H1 (cell line): ENCODE measurements at regions not wholly inside any gene's neighbourhood (a gene's known extent, or its start where the extent isn't known, plus 50 kb on each side); places are given as distances from the start of the nearest gene placed in this dataset.

Experiments
- CTCF ChIA-PET: fragments of 300-600 bp; sonication (Branson Sonifier 250); formaldehyde crosslinking; loops from one replicate; lab custom pipeline; 2021; ENCODE audit not compliant: partially characterized antibody; lab: Charles Lee
- POLR2A ChIA-PET: fragments of 300-600 bp; sonication (Branson Sonifier 250); formaldehyde crosslinking; loops from one replicate; lab custom pipeline; 2021; ENCODE audit warnings: inconsistent platforms; ENCODE audit not compliant: partially characterized antibody; lab: Charles Lee
- DNase-seq, 2 experiments: peaks; one replicate each; pipeline versions ENCODE4 v3.0.0 to v3.0.0-alpha.2; 2010 to 2022; ENCODE audit warnings: low spot score in 2 of 2, low read depth in 1 of 2, mixed read lengths in 1 of 2
- FAIRE-seq: peaks from 2 replicates; lab custom pipeline; 2011; peaks lifted over from hg19 to GRCh38; lab: Jason Lieb, UNC
- H2AFZ ChIP-seq: 2 replicates; pipeline ENCODE4 v1.8.1; 2012; ENCODE audit warnings: low read length, inconsistent platforms
- H2AK5ac ChIP-seq: 2 replicates; pipeline ENCODE4 v1.6.1; 2013; ENCODE audit warnings: low read depth, low read length
- H2BK120ac ChIP-seq: replicated peaks from 2 replicates; pipeline ENCODE3; 2013; ENCODE audit warnings: low read depth, low read length, inconsistent platforms
- H2BK12ac ChIP-seq: 2 replicates; pipeline ENCODE4 v1.6.1; 2013; ENCODE audit warnings: low read depth, low read length
- H2BK15ac ChIP-seq: 2 replicates; pipeline ENCODE4 v1.6.1; 2013; ENCODE audit warnings: low read length
- H2BK20ac ChIP-seq: 2 replicates; pipeline ENCODE4 v1.6.1; 2013; ENCODE audit warnings: low read length
- H2BK5ac ChIP-seq: 2 replicates; pipeline ENCODE4 v1.6.1; 2013; ENCODE audit warnings: low read depth, low read length
- H3K14ac ChIP-seq: 2 replicates; pipeline ENCODE4 v1.6.1; 2013; ENCODE audit warnings: inconsistent platforms; ENCODE audit not compliant: insufficient read length
- H3K18ac ChIP-seq: 2 replicates; pipeline ENCODE4 v1.6.1; 2013; ENCODE audit warnings: low read length; ENCODE audit errors: extremely low read depth
- H3K23ac ChIP-seq: 2 replicates; pipeline ENCODE4 v1.6.1; 2013; ENCODE audit warnings: inconsistent platforms; ENCODE audit not compliant: insufficient read length
- H3K23me2 ChIP-seq: 2 replicates; pipeline ENCODE4 v1.6.1; 2013; ENCODE audit warnings: low read depth, low read length
- H3K27ac ChIP-seq: 2 replicates; pipeline ENCODE4 v1.6.1; 2011; ENCODE audit warnings: low read depth, low read length, inconsistent platforms
- H3K27me3 ChIP-seq, 4 experiments: replicated peaks in 1 of 4; 1 replicate in 1 of 4; 2 replicates in 3 of 4; pipeline versions ENCODE4 v1.6.1 to v1.8.1; 2011 to 2013; ENCODE audit warnings: low read length in 3 of 4, mild to moderate bottlenecking in 3 of 4, inconsistent platforms in 2 of 4, mixed read lengths in 2 of 4, moderate library complexity in 1 of 4; ENCODE audit not compliant: control insufficient read depth in 3 of 4, insufficient read depth in 3 of 4; ENCODE audit errors: extremely low read depth in 1 of 4
- H3K36me3 ChIP-seq, 4 experiments: 2 replicates each; pipeline versions ENCODE4 v1.6.1 to v1.8.1; 2011 to 2013; ENCODE audit warnings: mild to moderate bottlenecking in 4 of 4, low read length in 3 of 4, moderate library complexity in 2 of 4, control low read depth in 1 of 4, inconsistent platforms in 1 of 4; ENCODE audit not compliant: insufficient read depth in 4 of 4, control insufficient read depth in 2 of 4
- H3K4ac ChIP-seq: replicated peaks from 2 replicates; pipeline ENCODE3; 2013; ENCODE audit warnings: low read length, low read depth, mixed read lengths, inconsistent platforms; ENCODE audit not compliant: insufficient read length
- H3K4me1 ChIP-seq, 4 experiments: replicated peaks in 1 of 4; 1 replicate in 1 of 4; 2 replicates in 3 of 4; pipeline versions ENCODE4 v1.6.1 to v1.8.1; 2011 to 2013; ENCODE audit warnings: low read length in 3 of 4, inconsistent platforms in 2 of 4, mixed read lengths in 1 of 4; ENCODE audit not compliant: insufficient read depth in 4 of 4, control insufficient read depth in 3 of 4
- H3K4me2 ChIP-seq, 2 experiments: 2 replicates each; pipeline versions ENCODE4 v1.6.1 to v1.8.1; 2011 to 2013; ENCODE audit warnings: low read depth in 2 of 2, low read length in 2 of 2, control low read depth in 1 of 2, inconsistent platforms in 1 of 2, mild to moderate bottlenecking in 1 of 2; ENCODE audit not compliant: insufficient read depth in 1 of 2
- H3K4me3 ChIP-seq, 4 experiments: fragments of 200-600, 300-600 bp in 1 of 4; sonication (generic), shearing (Covaris generic), sonication (Bioruptor Twin) in 1 of 4; 2 replicates each; pipeline versions ENCODE4 v1.5.1 to v1.8.1; 2011 to 2016; ENCODE audit warnings: low read length in 4 of 4, low read depth in 3 of 4, control low read depth in 2 of 4, inconsistent platforms in 2 of 4, mild to moderate bottlenecking in 2 of 4, mixed read lengths in 1 of 4, moderate library complexity in 1 of 4; ENCODE audit not compliant: insufficient read depth in 2 of 4; ENCODE audit errors: extremely low read depth in 1 of 4
- H3K56ac ChIP-seq: replicated peaks from 2 replicates; pipeline ENCODE3; 2013; ENCODE audit warnings: low read depth, mild to moderate bottlenecking, mixed read lengths, low read length, inconsistent platforms; ENCODE audit not compliant: insufficient read length
- H3K79me1 ChIP-seq: 2 replicates; pipeline ENCODE4 v1.6.1; 2013; ENCODE audit warnings: low read depth, low read length, control low read depth
- H3K79me2 ChIP-seq, 2 experiments: 2 replicates each; pipeline versions ENCODE4 v1.6.1 to v1.8.1; 2012 to 2013; ENCODE audit warnings: low read length in 2 of 2, mild to moderate bottlenecking in 2 of 2, inconsistent platforms in 1 of 2; ENCODE audit not compliant: insufficient read depth in 2 of 2, control insufficient read depth in 1 of 2
- H3K9ac ChIP-seq, 4 experiments: replicated peaks in 1 of 4; 1 replicate in 1 of 4; 2 replicates in 3 of 4; pipeline versions ENCODE4 v1.6.1 to v1.8.1; 2011 to 2013; ENCODE audit warnings: low read depth in 3 of 4, low read length in 3 of 4, control low read depth in 2 of 4, mild to moderate bottlenecking in 2 of 4, moderate library complexity in 2 of 4, inconsistent platforms in 1 of 4; ENCODE audit errors: extremely low read depth in 1 of 4
- H3K9me3 ChIP-seq, 2 experiments: 2 replicates each; pipeline versions ENCODE4 v1.6.1 to v1.8.1; 2012 to 2013; ENCODE audit warnings: mild to moderate bottlenecking in 2 of 2, moderate library complexity in 2 of 2, control low read depth in 1 of 2, inconsistent platforms in 1 of 2, low read depth in 1 of 2, low read length in 1 of 2, mixed read lengths in 1 of 2; ENCODE audit not compliant: insufficient read depth in 2 of 2
- H4K20me1 ChIP-seq, 2 experiments: replicated peaks in 1 of 2; 2 replicates each; pipeline versions ENCODE3 to v1.8.1; 2011 to 2013; ENCODE audit warnings: inconsistent platforms in 2 of 2, low read length in 2 of 2, mild to moderate bottlenecking in 1 of 2; ENCODE audit not compliant: insufficient read depth in 2 of 2, control insufficient read depth in 1 of 2
- H4K5ac ChIP-seq: 2 replicates; pipeline ENCODE4 v1.6.1; 2013; ENCODE audit warnings: low read length, low read depth, mixed read lengths, inconsistent platforms; ENCODE audit not compliant: insufficient read length
- H4K8ac ChIP-seq: 2 replicates; pipeline ENCODE4 v1.8.0; 2013; ENCODE audit warnings: mild to moderate bottlenecking, moderate library complexity, low read length, inconsistent platforms; ENCODE audit not compliant: insufficient read depth; ENCODE audit errors: extremely low read depth
- H4K91ac ChIP-seq: replicated peaks from 2 replicates; pipeline ENCODE3; 2013; ENCODE audit warnings: low read length, mixed read lengths, inconsistent platforms; ENCODE audit not compliant: insufficient read length
- BACH1 ChIP-seq: IDR thresholded peaks from 2 replicates; pipeline ENCODE4 v1.6.1; 2012; ENCODE audit warnings: low read length, improper control_type of control experiment
- BCL11A ChIP-seq, 2 experiments: IDR thresholded peaks; one replicate each; pipeline ENCODE4 v1.6.1; 2011; ENCODE audit warnings: low read depth in 2 of 2, low read length in 2 of 2, mild to moderate bottlenecking in 2 of 2
- CBX5 ChIP-seq: fragments of 300-800, 300-1000 bp; sonication (generic); IDR thresholded peaks from 2 replicates; pipeline ENCODE4 v1.7.1; 2016; ENCODE audit warnings: antibody characterized with exemption, low read length, low read depth
- CHD2 ChIP-seq: IDR thresholded peaks from 2 replicates; pipeline ENCODE4 v1.6.1; 2012; ENCODE audit warnings: low read length, improper control_type of control experiment
- GTF2F1 ChIP-seq: IDR thresholded peaks from 2 replicates; pipeline ENCODE4 v1.6.1; 2012; ENCODE audit warnings: low read depth, low read length, improper control_type of control experiment, borderline replicate concordance
- JUN ChIP-seq: IDR thresholded peaks from 2 replicates; pipeline ENCODE4 v1.6.1; 2011; ENCODE audit warnings: low read depth, mild to moderate bottlenecking, improper control_type of control experiment, low read length
- KDM5A ChIP-seq: fragments of 200-600 bp; IDR thresholded peaks from 2 replicates; pipeline ENCODE4 v1.7.1; 2012; ENCODE audit warnings: mild to moderate bottlenecking, low read length, inconsistent platforms, mixed read lengths
- POLR2AphosphoS5 ChIP-seq: IDR thresholded peaks from 2 replicates; pipeline ENCODE4 v1.6.1; 2011; ENCODE audit warnings: low read depth, low read length
- RXRA ChIP-seq: IDR thresholded peaks from 2 replicates; pipeline ENCODE4 v1.6.1; 2011; ENCODE audit warnings: low read depth, mild to moderate bottlenecking, low read length, moderate library complexity; ENCODE audit not compliant: insufficient read depth
- SIX5 ChIP-seq: IDR thresholded peaks from 2 replicates; pipeline ENCODE4 v1.6.1; 2011; ENCODE audit warnings: mild to moderate bottlenecking, low read depth, low read length
- SRF ChIP-seq: IDR thresholded peaks from 2 replicates; pipeline ENCODE4 v1.6.1; 2011; ENCODE audit warnings: mild to moderate bottlenecking, low read depth, low read length, moderate library complexity
- SUZ12 ChIP-seq: fragments of 200-600 bp; sonication (generic); IDR thresholded peaks from 2 replicates; pipeline ENCODE4 v1.6.1; 2012; ENCODE audit warnings: mild to moderate bottlenecking, inconsistent platforms, low read length, moderate library complexity, mixed read lengths
- TCF12 ChIP-seq: IDR thresholded peaks from 2 replicates; pipeline ENCODE4 v1.6.1; 2011; ENCODE audit warnings: low read depth, mild to moderate bottlenecking, low read length
- WGBS, 2 experiments: shearing (Covaris generic) in 1 of 2; methylation state at CpG; one replicate each; pipeline versions ENCODE4 v1.1.6 to v1.1.7; 2013 to 2015; ENCODE audit warnings: low lambda C conversion rate in 2 of 2, mixed read lengths in 2 of 2, inconsistent platforms in 1 of 2, low coverage in 1 of 2, missing lambda C conversion rate in 1 of 2; ENCODE audit not compliant: insufficient replicate concordance in 2 of 2, insufficient coverage in 1 of 2, insufficient read length in 1 of 2; ENCODE audit errors: extremely low coverage in 1 of 2, missing lambda C conversion rate in 1 of 2; 5-methylcytosine and 5-hydroxymethylcytosine counted together

- ChIA-PET CTCF (interaction anchor here (1.0 to 1.7 kb wide), 3 partner anchors 9 to 198 kb away, joined by 3 to 5 read pairs (median 4); no protein-coding TSS in a partner anchor), POLR2A (interaction anchor here (1.0 kb wide), 1 partner anchor 208 kb away, joined by 3 read pairs; no protein-coding TSS in a partner anchor)
- Histone ChIP-seq H3K27ac (no peak overlapping the region), H3K9me3 (no peaks in the 10 kb centered on the region), H2BK15ac (no peak overlapping the region), H3K4me2 (no peak overlapping the region), H3K4ac (no peak overlapping the region), H3K9ac (no peak overlapping the region), H3K79me2 (no peaks in the 10 kb centered on the region), H4K5ac (no peak overlapping the region), H3K23ac (no peak overlapping the region), H2BK20ac (no peak overlapping the region), H3K18ac (no peak overlapping the region), H4K8ac (no peak overlapping the region; the same call in 1 of the 2 replicates), H3K4me1 (peaks cover 0 to 5% (median 3%) of the 10 kb centered on the region in 4 experiments; a peak in 5 of 7 replicates), H3K79me1 (no peaks in the 10 kb centered on the region), H3K4me3 (no peak overlapping the region), H3K27me3 (no peaks in the 10 kb centered on the region; a peak in 1 of 7 replicates), H3K56ac (no peak overlapping the region), H2AFZ (no peak overlapping the region), H3K36me3 (no peaks in the 10 kb centered on the region), H3K23me2 (peaks cover 2% of the 10 kb centered on the region; the same call in 1 of the 2 replicates), H2BK120ac (no peak overlapping the region), H2AK5ac (no peak overlapping the region), H4K91ac (no peak overlapping the region), H3K14ac (no peak overlapping the region), H2BK12ac (no peak overlapping the region), H4K20me1 (no peaks in the 10 kb centered on the region), H2BK5ac (no peak overlapping the region)
- FAIRE-seq (no peak), DNase-seq (no peak)
- WGBS, 2 experiments: 86% methylated on average over 12 of the region's 12 CpGs; no CpG with 5 or more reads in 1 of the 2 experiments
- TF ChIP-seq BCL11A (IDR thresholded peaks at IDR 0.05; ENCODE audit: low read depth in 2 of 2, low read length in 2 of 2) (no peak), JUN (no peak), SUZ12 (no peak), SIX5 (no peak), TCF12 (no peak), POLR2AphosphoS5 (no peak), RXRA (no peak), BACH1 (no peak), CHD2 (no peak), KDM5A (no peak), CBX5 (no peak), SRF (no peak), GTF2F1 (no peak)
Observed at GRCh38 chr1:5707566-5708345, 284.5 kb downstream of the NPHP4 start.
